GM23338 (cell line): ENCODE measurements at regions not wholly inside any gene's neighbourhood (a gene's known extent, or its start where the extent isn't known, plus 50 kb on each side); places are given as distances from the start of the nearest gene placed in this dataset.

Experiments used
- CREB1 ChIP-seq: fragments of 250-450 bp; sonication (Bioruptor Pico); IDR thresholded peaks from 2 replicates; pipeline ENCODE4 v1.5.0; 2020; ENCODE audit warnings: low read depth, mild to moderate bottlenecking, moderate library complexity
- EZH2 ChIP-seq: fragments of 200-600 bp; sonication (generic); IDR thresholded peaks from one replicate; pipeline ENCODE4 v1.8.0; 2017; ENCODE audit warnings: antibody characterized with exemption, mild to moderate bottlenecking, low read depth; ENCODE audit not compliant: unreplicated experiment
- EZH2phosphoT487 ChIP-seq: fragments of 200-600 bp; sonication (generic); IDR thresholded peaks from one replicate; pipeline ENCODE4 v1.8.1; 2018; ENCODE audit warnings: antibody characterized with exemption; ENCODE audit not compliant: unreplicated experiment
- JUNB ChIP-seq: IDR thresholded peaks from one replicate; pipeline ENCODE4 v1.6.1; 2016; ENCODE audit warnings: antibody characterized with exemption; ENCODE audit not compliant: unreplicated experiment
- POLR2AphosphoS5 ChIP-seq: IDR thresholded peaks from 2 replicates; pipeline ENCODE4 v1.6.1; 2016; ENCODE audit warnings: antibody characterized with exemption, low read depth
- TF ChIP-seq, protein P1 (sequence below), 2 experiments: fragments of 200-600 bp in 1 of 2; sonication (generic) in 1 of 2; conservative IDR thresholded peaks; 2 replicates each; pipeline versions ENCODE4 v1.5.1 to v1.6.1; 2016 to 2017; ENCODE audit warnings: antibody characterized with exemption in 2 of 2, low read depth in 2 of 2, mild to moderate bottlenecking in 2 of 2, moderate library complexity in 1 of 2
- TF ChIP-seq, protein P2 (sequence below): IDR thresholded peaks from one replicate; pipeline ENCODE4 v1.6.1; 2018; ENCODE audit warnings: antibody characterized with exemption; ENCODE audit not compliant: unreplicated experiment

DNA sequence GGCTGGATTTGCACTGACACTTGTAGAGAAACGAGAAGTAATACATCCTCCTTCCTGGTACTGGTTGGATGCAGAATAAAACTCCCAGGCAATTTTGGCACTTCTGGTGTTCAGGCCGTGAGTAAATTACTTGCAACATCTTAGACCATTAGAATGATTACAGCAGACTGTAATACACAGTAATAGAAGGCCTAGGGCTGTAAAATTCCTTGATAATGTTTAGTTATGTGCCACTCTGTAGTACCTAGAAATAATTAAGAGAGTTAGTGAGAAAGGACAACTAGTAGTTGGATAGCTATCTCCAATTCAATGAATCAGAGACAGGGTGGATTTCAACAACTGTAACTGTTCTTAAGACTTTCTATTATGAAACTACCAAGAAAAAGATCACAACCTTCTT, 356.3 kb upstream of the SETBP1 start:
- TF ChIP-seq EZH2phosphoT487 (no peak), EZH2 (no peak), CREB1 (no peak), JUNB (no peak), POLR2AphosphoS5 (no peak)
- TF ChIP-seq, protein P1, sequence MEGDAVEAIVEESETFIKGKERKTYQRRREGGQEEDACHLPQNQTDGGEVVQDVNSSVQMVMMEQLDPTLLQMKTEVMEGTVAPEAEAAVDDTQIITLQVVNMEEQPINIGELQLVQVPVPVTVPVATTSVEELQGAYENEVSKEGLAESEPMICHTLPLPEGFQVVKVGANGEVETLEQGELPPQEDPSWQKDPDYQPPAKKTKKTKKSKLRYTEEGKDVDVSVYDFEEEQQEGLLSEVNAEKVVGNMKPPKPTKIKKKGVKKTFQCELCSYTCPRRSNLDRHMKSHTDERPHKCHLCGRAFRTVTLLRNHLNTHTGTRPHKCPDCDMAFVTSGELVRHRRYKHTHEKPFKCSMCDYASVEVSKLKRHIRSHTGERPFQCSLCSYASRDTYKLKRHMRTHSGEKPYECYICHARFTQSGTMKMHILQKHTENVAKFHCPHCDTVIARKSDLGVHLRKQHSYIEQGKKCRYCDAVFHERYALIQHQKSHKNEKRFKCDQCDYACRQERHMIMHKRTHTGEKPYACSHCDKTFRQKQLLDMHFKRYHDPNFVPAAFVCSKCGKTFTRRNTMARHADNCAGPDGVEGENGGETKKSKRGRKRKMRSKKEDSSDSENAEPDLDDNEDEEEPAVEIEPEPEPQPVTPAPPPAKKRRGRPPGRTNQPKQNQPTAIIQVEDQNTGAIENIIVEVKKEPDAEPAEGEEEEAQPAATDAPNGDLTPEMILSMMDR (conservative IDR thresholded peaks at IDR 0.05; ENCODE audit: low read depth in 2 of 2): no peak
- TF ChIP-seq, protein P2, sequence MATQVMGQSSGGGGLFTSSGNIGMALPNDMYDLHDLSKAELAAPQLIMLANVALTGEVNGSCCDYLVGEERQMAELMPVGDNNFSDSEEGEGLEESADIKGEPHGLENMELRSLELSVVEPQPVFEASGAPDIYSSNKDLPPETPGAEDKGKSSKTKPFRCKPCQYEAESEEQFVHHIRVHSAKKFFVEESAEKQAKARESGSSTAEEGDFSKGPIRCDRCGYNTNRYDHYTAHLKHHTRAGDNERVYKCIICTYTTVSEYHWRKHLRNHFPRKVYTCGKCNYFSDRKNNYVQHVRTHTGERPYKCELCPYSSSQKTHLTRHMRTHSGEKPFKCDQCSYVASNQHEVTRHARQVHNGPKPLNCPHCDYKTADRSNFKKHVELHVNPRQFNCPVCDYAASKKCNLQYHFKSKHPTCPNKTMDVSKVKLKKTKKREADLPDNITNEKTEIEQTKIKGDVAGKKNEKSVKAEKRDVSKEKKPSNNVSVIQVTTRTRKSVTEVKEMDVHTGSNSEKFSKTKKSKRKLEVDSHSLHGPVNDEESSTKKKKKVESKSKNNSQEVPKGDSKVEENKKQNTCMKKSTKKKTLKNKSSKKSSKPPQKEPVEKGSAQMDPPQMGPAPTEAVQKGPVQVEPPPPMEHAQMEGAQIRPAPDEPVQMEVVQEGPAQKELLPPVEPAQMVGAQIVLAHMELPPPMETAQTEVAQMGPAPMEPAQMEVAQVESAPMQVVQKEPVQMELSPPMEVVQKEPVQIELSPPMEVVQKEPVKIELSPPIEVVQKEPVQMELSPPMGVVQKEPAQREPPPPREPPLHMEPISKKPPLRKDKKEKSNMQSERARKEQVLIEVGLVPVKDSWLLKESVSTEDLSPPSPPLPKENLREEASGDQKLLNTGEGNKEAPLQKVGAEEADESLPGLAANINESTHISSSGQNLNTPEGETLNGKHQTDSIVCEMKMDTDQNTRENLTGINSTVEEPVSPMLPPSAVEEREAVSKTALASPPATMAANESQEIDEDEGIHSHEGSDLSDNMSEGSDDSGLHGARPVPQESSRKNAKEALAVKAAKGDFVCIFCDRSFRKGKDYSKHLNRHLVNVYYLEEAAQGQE: no peak
